NCI-H1105 treated with DMSO at 0.1 percent for 48 hours (cell line): ENCODE measurements at regions not wholly inside any gene's neighbourhood (a gene's known extent, or its start where the extent isn't known, plus 50 kb on each side); places are given as distances from the start of the nearest gene placed in this dataset.

ENCODE experiments used
- DNase-seq: peaks from one replicate; lab custom pipeline; 2025; lab: John Stamatoyannopoulos, UW

DNA sequence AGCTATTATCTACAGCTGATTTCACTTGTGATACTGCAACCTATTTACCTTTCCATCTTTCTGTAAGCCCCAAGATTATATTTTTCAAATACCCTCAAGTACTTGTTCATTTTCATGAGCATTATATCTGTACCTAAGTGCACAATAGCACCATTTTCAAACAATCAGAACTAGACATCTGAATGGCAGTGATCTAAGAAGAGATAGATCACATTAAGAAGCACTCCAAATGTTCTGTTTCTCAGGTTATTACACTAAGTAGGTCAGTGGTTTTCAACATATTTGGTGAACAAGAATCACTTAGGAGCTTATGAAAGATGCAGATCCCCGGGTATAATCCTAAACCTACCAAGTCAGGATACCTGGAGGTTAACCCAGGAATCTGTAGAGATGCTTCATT lies 872.7 kb downstream of the DCDC2C start:
- DNase-seq, result peak; percentile 12

DNA sequence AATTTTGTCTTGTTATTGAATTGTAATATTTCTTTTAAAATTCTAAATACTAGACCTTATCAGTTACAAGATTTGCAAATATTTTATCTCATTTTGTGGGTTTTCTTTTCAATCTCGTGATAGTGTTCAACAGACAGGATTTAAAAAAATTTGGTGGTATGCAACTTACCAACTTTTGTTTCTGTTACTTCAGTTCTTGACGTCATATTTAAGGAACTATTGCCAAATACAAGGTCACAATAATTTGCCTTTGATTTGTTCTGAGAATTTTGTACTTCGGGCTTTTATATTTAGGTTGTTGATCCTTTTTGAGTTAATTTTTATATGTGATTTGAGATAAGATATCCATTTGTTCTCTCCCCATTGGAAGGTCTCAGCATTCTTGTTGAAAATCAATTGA lies 876.6 kb downstream of the DCDC2C start:
- DNase-seq, result no peak

DNA sequence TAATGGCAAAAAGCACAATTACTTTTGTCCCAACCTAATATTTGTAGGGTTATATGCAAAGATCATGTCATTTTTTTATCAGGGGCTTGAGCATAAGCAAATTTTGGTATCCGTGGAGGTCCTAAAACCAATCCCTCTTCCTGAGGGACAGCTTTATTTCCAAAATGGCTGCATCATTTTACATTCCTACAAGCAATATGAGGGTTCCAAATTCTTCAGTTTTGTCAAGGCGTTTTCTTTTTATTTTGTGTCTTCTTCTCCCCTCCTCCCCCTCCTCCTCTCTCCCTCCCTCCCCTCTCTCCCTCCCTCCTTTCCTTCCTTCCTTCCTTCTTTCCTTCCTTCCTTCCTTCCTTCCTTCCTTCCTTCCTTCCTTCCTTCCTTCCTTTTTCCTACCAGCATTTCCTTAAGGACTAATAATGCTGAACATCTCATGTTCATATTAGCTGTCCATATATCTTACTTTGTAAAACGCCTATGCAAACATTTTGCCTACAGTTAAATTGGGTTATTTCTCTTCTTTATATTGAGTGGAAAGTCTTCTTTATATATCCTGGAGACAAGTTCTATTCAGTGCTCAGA lies 881.8 kb downstream of the DCDC2C start:
- no peak for DNase-seq

DNA sequence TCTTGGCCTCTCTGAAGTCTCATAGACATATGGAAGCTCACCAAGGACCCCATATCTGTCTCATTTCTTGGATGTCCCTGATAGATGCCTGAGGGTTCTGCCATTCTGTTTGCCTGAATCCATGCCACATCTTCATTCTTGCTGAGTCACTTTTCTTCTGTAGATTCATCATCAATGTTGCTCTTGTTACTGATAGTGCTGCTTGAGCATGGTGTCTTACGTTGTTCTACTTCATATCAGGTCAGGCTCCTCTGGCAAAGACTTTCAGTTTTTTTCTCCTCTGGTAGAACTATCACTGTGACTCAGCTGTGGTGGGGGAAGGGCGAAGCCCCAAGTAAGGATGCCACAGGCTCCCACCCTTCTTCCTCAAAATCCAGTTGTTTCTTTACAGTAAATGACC lies 885.2 kb downstream of the DCDC2C start:
- no peak for DNase-seq

DNA sequence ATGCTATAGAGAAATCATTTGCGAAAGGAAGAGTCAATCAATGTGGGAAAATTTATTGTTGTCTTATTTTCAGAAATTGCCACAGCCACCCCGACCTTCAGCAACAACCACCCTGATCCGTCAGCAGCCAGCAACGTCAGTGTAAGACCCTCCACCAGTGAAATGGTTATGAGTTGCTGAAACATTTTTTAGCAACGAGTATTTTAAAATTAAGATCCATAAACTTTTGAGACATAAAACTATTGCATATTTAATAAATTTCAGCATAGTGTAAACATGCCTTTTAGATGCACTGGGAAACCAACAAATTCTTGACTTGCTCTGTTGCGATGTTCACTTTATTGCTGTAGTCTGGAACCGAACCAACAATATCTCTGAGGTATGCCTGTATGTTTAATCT lies 887.9 kb downstream of the DCDC2C start:
- no peak for DNase-seq

DNA sequence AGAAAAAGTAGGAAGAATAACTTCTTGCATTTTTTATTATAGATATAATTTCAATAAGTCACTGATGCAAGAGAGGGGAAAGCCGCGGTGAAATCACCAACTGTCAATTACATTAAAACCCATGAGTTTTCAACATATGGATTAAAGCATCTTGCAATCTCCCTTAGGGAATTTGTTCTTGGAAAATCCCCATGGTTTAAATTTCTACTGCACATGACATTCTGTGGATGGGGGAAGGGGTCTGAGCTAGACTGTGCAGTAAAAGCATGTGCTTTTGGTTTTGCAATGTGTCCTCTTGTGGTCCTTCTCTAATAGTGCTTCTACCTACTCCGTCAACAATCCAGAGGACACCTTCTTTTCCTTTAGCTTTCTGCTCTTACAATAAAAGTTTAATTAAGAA lies 894.0 kb downstream of the DCDC2C start:
- DNase-seq, result no peak

DNA sequence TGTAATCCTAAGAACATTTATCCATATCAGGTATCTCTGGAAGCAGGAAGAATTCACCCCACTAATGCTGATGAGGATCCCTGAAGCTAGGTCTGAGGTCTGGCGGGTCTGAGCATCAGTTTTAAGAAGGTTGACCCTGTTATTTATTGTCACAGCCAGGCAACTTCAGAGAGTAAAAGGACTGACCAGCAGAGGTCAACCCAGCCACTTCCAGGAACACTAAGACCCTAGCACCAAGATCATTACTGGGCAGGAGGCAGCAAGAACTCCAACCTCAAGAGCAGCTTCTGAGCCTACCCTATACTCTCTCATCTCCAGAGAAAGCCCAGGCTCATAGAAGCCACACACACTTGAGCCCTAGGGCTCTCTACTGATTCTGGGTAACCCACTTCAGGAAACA lies 901.4 kb downstream of the DCDC2C start:
- no peak for DNase-seq

DNA sequence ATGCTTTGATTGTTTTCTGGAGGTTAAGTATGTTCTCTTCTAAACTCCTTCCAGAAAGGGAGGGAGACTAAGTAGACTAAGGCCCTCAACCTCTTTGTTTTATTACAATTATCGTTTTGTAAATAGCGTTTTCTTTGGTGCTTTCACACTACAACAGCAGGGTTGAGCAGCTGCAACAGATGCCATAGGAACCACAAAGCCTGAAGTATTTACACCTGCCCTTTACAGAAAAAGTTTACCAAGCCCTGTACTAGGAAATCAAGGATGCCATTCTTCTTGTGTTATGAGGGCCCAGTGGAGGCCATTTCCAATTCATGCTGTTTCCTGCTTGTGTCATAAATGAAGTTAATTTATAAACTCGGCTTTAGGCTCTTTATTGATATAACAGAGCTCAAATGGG lies 914.8 kb downstream of the DCDC2C start:
- DNase-seq, result peak; percentile 40

DNA sequence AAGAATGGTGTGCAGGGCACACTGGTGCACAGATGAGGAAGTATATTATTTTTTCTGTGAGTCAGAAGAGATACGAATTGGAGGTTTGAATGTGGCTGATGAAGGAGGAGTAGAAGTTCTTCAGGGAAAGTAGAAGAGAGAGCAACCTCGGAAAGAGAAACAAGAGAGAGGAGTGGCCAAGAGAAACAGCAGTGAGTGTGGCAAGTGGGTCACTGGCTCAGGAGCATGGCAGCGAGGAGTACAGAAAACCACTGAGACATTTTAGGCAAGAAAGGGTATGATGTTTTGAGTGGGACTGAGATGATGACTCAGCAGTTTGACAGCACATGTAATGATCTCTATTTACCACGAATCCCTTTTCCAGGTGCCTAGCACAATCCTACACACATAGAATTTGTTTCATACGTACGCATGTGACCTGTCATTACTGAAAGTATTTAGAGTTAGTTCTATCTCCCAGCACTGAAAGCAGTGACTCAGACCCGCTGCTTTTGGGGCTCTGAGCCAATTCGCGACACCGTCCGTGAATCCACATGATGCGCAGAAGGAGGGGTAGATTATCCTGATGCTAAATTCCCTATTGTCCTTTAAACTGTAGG lies 915.4 kb downstream of the DCDC2C start:
- no peak for DNase-seq

DNA sequence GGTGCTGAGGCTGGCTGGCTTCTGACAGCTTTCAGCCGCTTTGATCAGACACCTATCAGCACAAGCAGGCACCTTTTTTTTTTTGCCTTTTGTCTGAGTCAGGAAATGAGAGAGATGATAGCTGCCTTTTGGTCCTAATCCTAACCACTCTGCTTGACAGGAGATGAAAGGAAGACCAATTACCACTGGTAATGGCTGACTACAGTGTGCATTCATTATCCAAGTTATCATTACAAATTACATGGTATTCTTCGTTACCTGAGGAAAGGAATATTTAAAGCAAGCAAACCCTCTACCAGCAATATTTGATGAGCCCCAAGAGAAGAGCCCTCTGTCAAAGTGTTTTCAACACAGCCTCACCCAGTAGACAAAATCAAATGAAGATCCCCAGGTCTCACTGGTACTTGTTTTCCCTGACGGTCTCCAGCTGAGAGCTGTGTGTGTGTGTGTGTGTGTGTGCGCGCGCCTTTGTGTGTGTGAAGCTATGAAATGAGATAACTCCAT lies 925.7 kb downstream of the DCDC2C start:
- peak; percentile 86 for DNase-seq

DNA sequence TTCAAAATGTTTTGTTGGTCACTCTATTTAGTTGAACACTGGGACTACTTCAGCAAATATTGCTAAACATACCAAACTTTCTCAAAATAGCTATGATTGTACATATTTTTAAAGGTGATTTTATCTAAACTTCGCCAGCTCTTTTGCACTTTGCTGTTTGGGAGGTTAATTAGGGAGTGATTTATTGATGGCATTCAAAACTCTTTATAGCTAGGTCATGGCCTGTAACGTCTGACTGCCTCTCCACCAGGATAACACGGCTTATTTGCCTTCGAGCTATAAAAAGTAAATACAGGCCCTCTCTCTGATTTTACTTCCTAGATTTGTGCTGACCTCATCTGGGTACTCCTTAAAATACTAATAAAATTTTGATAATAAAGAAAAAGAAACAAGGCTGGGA lies 931.9 kb downstream of the DCDC2C start:
- peak; percentile 52 for DNase-seq

DNA sequence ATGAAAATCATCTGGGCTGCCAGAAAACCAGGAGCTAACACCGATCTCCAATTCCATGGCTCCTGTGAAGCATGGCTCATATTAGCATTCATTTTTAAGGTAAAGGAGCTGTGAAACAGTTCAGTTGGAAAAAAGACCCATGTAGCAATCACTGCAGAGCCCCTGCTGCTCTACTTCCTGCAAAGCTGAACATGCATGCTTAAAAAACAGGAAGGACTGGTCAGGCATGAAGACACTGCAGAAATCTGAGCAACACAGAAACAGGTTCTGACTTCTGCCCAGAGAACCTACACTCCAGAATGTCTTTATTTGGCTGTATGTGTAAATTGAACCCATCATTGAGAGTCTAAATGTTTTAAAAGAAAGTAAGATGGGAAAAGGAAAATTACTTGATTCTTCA lies 950.6 kb downstream of the DCDC2C start:
- DNase-seq, result no peak

DNA sequence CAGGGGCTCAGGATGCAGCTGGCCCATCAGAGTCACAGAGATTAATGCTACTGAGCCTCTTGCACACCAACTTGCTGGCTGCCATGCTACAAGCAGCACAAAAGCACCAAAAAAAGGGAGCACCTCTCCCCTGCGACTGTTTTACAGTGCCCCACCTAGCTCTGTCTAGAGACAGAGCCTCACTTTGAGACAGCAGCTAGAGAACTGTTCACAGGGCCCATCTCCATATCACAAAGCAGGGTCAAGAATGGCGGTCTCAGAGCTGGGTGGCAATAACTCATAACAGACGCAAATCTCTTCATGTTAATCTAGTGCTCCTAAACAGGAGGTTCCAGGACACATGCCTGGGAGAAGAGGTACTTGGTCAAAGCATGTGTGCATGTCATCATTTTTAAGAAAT lies 953.0 kb downstream of the DCDC2C start:
- DNase-seq, result no peak

DNA sequence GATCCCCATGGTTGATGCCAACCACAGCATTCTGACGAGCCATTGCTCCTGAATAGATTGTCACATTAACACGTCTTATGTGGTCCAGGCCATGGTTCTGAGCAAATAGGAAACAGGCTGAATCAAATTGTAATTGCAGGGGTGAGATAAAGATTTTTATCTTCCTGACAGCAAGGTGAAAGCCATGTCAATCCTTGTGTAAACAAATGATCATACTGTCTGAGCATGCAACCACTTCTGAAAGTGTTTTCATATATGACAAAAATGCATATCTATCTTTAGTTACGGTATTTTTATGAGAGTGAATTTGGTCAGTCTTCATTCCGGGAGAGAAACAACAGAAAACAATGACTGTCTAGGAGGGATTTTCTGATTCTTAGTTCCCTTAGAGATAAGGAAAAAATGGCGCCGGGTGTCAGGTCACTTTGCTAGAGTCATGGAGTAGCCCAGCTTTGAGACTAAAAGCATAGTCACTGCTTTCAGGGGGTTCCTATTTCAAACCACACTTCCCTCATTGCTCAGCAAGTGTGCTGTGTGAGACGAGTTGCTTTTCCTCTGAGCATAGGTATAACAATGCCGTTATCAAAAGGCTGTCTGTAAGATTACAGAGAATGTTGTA lies 958.9 kb downstream of the DCDC2C start:
- DNase-seq, result no peak

DNA sequence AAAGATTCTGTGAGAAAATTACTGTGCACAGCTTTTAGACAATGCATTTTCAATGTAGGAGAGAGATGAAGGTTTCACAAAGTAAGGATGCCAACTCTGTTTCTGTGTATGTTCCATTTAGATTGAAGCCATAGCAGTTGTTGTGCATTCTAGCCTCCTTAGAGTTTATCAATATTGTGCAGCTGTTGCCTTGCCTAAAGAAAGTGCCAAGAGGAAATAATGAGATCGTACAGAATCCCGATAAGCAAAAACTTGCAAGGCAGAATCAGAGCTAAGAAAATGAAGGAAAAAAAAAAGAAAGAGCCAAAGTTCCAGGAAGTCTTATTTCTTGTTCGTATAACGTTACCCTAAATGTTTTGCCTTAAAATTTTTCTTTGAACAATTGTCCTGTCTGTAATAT lies 965.0 kb downstream of the DCDC2C start:
- no peak for DNase-seq

DNA sequence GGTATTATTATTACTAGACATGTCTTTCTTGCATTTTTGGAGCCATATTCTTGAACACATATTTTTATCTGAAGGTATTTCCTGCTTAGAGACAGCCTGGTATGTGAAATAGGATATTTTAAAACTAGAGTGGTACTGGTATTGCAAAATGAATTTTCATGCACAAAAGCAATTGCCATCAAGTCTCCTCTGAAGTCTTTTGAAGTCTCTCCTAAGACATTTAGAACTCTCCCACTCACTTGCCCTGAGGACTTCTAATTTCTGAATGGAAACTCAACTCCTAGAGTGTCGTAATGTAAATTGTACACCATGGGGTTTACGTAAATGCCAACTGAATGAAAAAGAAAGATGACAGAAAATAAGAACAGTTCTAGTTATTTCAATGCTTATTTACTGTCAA lies 967.0 kb downstream of the DCDC2C start:
- no peak for DNase-seq

DNA sequence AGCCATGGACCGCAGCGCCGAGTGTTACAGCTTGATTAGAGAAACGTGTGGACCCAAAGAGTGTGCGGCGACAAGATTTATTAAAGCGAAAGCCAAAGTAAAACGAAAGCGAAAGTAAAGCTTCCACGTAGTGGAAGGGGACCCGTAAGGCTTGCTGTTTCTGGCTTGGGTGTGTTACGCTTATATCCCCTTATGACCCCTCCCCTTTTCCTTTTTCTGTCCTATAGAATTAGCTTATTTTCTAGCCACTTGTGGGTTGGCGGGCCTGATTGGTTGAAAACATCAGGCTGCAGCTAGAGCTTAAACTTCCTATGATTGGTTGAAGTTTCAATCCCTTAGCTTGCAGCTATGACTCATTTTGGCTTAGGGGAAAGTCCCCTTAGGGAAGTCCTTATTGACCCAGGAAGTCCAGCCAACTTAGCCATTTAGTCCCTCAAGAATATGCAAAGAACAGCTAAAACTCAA lies 969.7 kb downstream of the DCDC2C start:
- DNase-seq, result peak; percentile 42

DNA sequence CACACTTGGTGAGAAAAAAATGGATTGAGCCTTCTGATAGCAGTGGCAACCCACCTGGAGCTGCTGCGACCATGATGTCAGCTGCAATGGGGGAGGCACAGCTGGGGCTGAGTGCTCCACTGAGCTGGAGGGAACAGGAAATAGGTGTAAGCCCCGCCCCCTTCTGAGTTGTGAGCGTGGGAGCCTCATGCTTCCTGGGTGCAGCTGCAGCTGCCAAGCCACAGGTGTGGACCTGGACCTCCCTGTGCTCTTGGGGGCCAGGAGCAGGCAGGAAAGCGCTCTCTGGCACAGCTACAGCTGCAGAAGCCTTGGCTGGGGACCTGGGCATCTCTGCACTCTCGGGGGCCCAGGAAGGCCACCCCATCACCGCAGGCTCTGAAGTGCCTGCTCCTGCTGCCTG lies 970.6 kb downstream of the DCDC2C start:
- DNase-seq, result no peak

DNA sequence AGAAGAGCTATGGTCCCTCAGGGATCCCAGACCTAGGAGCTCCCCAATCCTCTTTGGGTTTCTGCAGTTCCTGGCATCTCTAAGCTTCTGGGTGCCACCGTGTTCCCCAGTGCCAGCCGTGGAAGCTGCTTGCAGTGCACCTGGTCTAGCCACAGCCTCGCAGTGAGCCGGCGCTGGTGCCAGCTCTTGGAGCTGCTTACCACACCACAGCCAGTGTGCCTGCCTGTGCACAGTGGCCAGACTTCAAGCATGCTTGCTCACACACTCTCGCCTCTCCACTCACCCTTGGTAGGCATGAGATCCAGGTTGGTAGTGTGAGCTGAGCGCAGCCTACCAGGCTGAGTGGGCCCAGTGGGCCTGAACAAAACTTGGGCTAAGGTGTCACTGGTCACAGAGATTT lies 971.9 kb downstream of the DCDC2C start:
- no peak for DNase-seq

DNA sequence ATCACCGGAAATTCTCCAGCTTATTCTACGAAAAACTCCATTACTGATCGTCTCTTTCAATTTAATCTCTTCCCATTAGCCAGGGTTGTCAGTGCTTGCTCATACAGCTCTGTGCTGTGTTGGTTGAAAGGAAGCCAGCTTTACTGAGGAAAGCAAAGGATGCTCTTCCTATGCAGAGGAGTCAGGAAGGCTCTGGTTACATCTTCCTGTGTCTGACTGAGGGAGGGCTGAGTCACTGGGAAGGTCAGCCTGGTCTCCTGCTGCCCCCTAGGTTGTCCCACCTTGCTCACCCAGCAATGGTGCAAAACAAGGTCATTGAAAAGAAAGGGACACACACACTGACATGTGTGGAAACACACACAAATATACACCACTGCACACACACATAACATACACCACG lies 975.6 kb downstream of the DCDC2C start:
- DNase-seq, result no peak

DNA sequence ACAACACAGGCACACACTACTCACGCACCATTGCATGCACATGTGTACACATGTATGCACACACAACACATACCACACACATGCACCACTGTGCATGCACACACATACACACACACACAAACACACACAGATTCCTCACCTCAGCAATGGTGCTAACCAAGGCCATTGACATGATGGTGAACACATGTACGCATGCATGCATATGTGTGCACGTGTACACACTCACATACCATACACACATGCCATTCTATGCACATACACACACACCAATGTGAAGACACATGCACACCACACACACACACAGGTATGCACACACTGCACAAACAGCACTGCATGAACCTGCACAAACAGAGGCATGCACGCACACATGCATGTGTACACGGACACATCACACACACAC lies 976.0 kb downstream of the DCDC2C start:
- no peak for DNase-seq

DNA sequence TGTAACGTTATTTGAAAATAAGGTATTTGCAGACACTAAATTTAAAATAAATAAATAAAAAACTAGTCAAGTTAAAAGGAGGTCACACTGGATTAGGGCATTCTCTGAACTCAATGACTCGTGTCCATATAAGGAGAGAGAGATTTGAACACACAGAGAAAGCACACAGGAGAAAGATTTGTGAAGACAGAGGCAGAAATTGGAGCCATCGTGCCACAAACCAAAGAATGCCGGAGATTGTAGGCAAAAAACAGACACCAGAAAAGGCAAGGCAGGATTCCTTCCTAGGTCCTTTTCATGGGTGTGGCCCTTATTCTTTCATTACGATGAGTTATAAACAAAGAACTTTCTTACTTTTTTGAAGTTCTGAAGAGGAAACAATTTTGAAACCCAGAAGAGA lies 981.5 kb downstream of the DCDC2C start:
- no peak for DNase-seq

DNA sequence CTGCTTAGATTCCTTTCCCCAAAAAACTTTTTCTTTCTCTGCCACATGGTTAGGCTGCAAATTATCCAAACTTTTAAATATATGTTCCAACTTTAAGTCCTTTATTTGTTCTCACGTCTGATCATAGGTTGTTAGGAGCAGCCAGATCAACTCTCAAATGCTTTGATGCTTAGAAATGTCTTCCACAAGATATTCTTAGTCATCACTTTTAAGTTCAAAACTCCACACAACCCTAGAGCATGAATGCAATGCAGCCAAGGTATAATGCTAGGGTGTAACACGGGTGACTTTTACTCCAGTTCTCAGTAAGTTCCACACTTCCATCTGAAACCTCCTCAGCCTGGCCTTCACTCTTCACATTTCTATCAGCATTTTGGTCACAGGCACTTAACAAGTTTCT lies 987.5 kb downstream of the DCDC2C start:
- DNase-seq, result no peak

DNA sequence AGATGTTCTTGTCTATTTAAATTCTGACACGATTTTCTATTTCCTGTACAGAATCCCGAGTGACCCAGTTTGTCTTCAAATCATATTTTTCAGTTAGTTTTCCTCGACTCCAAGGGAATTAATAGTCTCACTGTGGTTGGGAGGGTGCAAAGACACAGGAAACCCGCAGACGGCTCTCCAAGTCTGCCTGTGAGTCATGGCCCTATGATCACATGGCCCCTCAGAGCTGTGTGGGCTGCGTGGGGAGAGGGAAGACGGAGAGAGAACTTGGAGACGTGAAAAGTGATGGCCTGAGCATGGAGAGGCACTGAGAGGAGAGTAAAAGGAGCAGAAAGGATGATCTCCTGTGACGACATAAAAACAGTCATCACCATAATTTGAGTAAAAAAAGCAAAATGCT lies 989.9 kb downstream of the DCDC2C start:
- DNase-seq, result no peak
